Stomach (tissue), 8 donors: ENCODE measurements at regions not wholly inside any gene's neighbourhood (a gene's known extent, or its start where the extent isn't known, plus 50 kb on each side); places are given as distances from the start of the nearest gene placed in this dataset.

Experiments
- DNase-seq, 2 donors: peaks; one replicate each; pipeline versions ENCODE4 v3.0.0 to v3.0.0-alpha.2; 2013 to 2019
- H3K27ac ChIP-seq, 5 donors: fragments of 200-600 bp in 4 of 5; sonication (generic) in 4 of 5; one replicate each; pipeline ENCODE4 v1.5.1; 2013 to 2019; ENCODE audit warnings: mild to moderate bottlenecking in 1 of 5, moderate library complexity in 1 of 5
- H3K27me3 ChIP-seq, 3 donors: fragments of 200-600 bp; sonication (generic); one replicate each; pipeline ENCODE4 v1.5.1; 2017 to 2019; ENCODE audit warnings: mixed run types in 1 of 3
- H3K36me3 ChIP-seq, 4 donors: fragments of 200-600 bp; sonication (generic); 1 replicate in 3 of 4; 2 replicates in 1 of 4; pipeline ENCODE4 v1.5.1; 2016 to 2019
- H3K4me1 ChIP-seq, 4 donors: fragments of 200-600 bp; sonication (generic); one replicate each; pipeline ENCODE4 v1.5.1; 2016 to 2019
- H3K4me3 ChIP-seq, 4 donors: fragments of 200-600 bp; sonication (generic) in 3 of 4; one replicate each; pipeline ENCODE4 v1.5.1; 2016 to 2019; ENCODE audit warnings: mild to moderate bottlenecking in 1 of 4
- H3K9me3 ChIP-seq, 4 donors: fragments of 200-600 bp; sonication (generic); one replicate each; pipeline ENCODE4 v1.5.1; 2016 to 2019
- EP300 ChIP-seq: sonication (generic); formaldehyde crosslinking; IDR thresholded peaks from one replicate; pipeline ENCODE4 v1.6.1; 2017; ENCODE audit warnings: antibody characterized with exemption
- POLR2A ChIP-seq, 4 donors: fragments of 450-650 bp; IDR thresholded peaks; one replicate each; pipeline ENCODE4 v1.6.1; 2016; ENCODE audit warnings: antibody characterized with exemption in 4 of 4, control low read depth in 2 of 4, mild to moderate bottlenecking in 1 of 4, moderate library complexity in 1 of 4
- WGBS, 5 donors: extraction: QIAGEN DNeasy Blood & Tissue Kit in 3 of 5; methylation state at CpG; one replicate each; pipeline versions ENCODE4 v1.1.5 to v1.1.7; 2013 to 2018; 5-methylcytosine and 5-hydroxymethylcytosine counted together
- intact Hi-C: fragments of 100-400 bp; cut with DNase I; formaldehyde crosslinking; loops from one replicate; pipeline ENCODE4 v1.15.1; 2023; ENCODE audit warnings: low total_unique reads
- TF ChIP-seq, protein P1 (sequence below), 7 experiments: fragments of 450-650 bp in 4 of 7; fragments of 200-600 bp in 3 of 7; sonication (generic) in 3 of 7; IDR thresholded peaks; one replicate each; pipeline ENCODE4 v1.5.1; 2016 to 2019; ENCODE audit warnings: antibody characterized with exemption in 7 of 7, control low read depth in 2 of 7, mild to moderate bottlenecking in 1 of 7
- donor health status: healthy with polysubstance abuse.
- donor health status: Bipolar disorder and iron deficiency.
- donor health status: healthy.

DNA sequence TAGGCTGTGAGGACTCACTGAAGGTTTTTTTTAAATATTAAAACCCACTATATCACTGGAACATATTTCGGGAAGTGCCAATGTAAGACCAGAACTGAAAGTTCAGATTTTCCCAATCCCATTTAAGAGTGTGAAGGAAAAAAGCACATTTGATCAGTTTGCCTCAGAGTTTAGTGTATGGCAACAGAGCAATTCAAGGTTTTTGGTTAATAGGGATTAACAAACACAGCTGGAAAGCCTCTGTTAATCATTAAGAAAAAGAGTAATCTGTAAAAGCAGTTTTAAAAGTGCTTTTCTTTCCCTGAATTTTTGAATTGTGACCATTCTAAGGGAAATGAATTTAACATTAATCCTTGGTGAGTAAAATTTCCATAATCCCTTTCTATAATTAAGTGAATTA, 60.4 kb downstream of the NPY5R start:
- no peak overlapping the region for H3K27ac ChIP-seq
- no peaks in the 10 kb centered on the region for H3K27me3 ChIP-seq
- TF ChIP-seq EP300 (no peak), POLR2A (IDR thresholded peaks at IDR 0.05) (no peak)
- TF ChIP-seq, protein P1, sequence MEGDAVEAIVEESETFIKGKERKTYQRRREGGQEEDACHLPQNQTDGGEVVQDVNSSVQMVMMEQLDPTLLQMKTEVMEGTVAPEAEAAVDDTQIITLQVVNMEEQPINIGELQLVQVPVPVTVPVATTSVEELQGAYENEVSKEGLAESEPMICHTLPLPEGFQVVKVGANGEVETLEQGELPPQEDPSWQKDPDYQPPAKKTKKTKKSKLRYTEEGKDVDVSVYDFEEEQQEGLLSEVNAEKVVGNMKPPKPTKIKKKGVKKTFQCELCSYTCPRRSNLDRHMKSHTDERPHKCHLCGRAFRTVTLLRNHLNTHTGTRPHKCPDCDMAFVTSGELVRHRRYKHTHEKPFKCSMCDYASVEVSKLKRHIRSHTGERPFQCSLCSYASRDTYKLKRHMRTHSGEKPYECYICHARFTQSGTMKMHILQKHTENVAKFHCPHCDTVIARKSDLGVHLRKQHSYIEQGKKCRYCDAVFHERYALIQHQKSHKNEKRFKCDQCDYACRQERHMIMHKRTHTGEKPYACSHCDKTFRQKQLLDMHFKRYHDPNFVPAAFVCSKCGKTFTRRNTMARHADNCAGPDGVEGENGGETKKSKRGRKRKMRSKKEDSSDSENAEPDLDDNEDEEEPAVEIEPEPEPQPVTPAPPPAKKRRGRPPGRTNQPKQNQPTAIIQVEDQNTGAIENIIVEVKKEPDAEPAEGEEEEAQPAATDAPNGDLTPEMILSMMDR (IDR thresholded peaks at IDR 0.05) = no peak
- no peak for DNase-seq
- H3K9me3 ChIP-seq = no peaks in the 10 kb centered on the region
- 37 to 63% (median 50%) methylated on average over 1 of the region's 1 CpG for WGBS, 5 donors
- intact Hi-C loops = no loop called here
- no peaks in the 10 kb centered on the region for H3K36me3 ChIP-seq
- H3K4me1 ChIP-seq = no peaks in the 10 kb centered on the region
- no peak overlapping the region for H3K4me3 ChIP-seq
